IMR-90 (cell line): ENCODE measurements at regions not wholly inside any gene's neighbourhood (a gene's known extent, or its start where the extent isn't known, plus 50 kb on each side); places are given as distances from the start of the nearest gene placed in this dataset.

ENCODE experiments used
- POLR2A ChIP-seq: IDR thresholded peaks from 2 replicates; pipeline ENCODE4 v1.6.1; 2012; ENCODE audit warnings: mild to moderate bottlenecking, low read depth, low read length
- RAD21 ChIP-seq: IDR thresholded peaks from 2 replicates; pipeline ENCODE4 v1.6.1; 2012; ENCODE audit warnings: low read length, improper control_type of control experiment
- TF ChIP-seq, protein P1 (sequence below): conservative IDR thresholded peaks from 2 replicates; pipeline ENCODE4 v1.5.1; 2012; ENCODE audit warnings: mild to moderate bottlenecking, low read depth, low read length, improper control_type of control experiment

DNA sequence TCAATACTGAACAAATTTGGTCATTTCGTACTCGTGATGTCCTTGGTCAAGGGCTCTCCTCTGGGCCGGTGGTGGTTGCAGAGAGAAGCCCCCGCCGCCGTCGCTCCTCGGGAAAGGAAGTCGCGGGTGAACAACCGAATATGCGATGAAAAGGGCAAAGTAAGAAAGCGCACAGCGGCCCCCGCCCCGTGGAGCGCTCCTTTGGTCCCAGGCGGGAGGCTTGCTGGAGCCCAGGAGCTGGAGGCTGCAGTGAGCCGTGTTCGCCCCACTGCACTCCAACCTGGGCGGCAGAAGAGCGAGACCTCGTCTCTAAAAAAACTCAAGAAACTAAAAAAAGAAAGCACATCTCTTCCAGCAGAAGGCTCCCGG is 108.4 kb upstream of the LARP1 start:
- TF ChIP-seq, protein P1, sequence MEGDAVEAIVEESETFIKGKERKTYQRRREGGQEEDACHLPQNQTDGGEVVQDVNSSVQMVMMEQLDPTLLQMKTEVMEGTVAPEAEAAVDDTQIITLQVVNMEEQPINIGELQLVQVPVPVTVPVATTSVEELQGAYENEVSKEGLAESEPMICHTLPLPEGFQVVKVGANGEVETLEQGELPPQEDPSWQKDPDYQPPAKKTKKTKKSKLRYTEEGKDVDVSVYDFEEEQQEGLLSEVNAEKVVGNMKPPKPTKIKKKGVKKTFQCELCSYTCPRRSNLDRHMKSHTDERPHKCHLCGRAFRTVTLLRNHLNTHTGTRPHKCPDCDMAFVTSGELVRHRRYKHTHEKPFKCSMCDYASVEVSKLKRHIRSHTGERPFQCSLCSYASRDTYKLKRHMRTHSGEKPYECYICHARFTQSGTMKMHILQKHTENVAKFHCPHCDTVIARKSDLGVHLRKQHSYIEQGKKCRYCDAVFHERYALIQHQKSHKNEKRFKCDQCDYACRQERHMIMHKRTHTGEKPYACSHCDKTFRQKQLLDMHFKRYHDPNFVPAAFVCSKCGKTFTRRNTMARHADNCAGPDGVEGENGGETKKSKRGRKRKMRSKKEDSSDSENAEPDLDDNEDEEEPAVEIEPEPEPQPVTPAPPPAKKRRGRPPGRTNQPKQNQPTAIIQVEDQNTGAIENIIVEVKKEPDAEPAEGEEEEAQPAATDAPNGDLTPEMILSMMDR = no peak
- no peak for TF ChIP-seq POLR2A
- no peak for TF ChIP-seq RAD21
